NCI-H2107 (cell line): ENCODE measurements at regions not wholly inside any gene's neighbourhood (a gene's known extent, or its start where the extent isn't known, plus 50 kb on each side); places are given as distances from the start of the nearest gene placed in this dataset.

Source experiments
- DNase-seq: peaks from one replicate; lab custom pipeline; 2025; lab: John Stamatoyannopoulos, UW

GRCh38 chr5:110112348-110112747 lies 422.6 kb downstream of the MAN2A1 start:
- DNase-seq: no peak

GRCh38 chr5:110115503-110115902 lies 425.8 kb downstream of the MAN2A1 start:
- DNase-seq: no peak

GRCh38 chr5:110116539-110116938 lies 426.8 kb downstream of the MAN2A1 start:
- DNase-seq: no peak

GRCh38 chr5:110134963-110135935 lies 445.5 kb downstream of the MAN2A1 start:
- no peak for DNase-seq

GRCh38 chr5:110150199-110150598 lies 460.5 kb downstream of the MAN2A1 start:
- no peak for DNase-seq

GRCh38 chr5:110159202-110159601 lies 469.5 kb downstream of the MAN2A1 start:
- no peak for DNase-seq

GRCh38 chr5:110161162-110161561 lies 471.4 kb downstream of the MAN2A1 start:
- no peak for DNase-seq

- DNase-seq: no peak
Measured at GRCh38 chr5:110165366-110165765, 475.6 kb downstream of the MAN2A1 start.

GRCh38 chr5:110167384-110167783 lies 477.7 kb downstream of the MAN2A1 start:
- DNase-seq: no peak

GRCh38 chr5:110169461-110169860 lies 479.7 kb downstream of the MAN2A1 start:
- no peak for DNase-seq

GRCh38 chr5:110177729-110178128 lies 488.0 kb downstream of the MAN2A1 start:
- no peak for DNase-seq

- no peak for DNase-seq
Measured at GRCh38 chr5:110179321-110179720, 489.6 kb downstream of the MAN2A1 start.

GRCh38 chr5:110194191-110194590 lies 504.5 kb downstream of the MAN2A1 start:
- no peak for DNase-seq

- no peak for DNase-seq
Measured at GRCh38 chr5:110195288-110195687, 505.6 kb downstream of the MAN2A1 start.

- no peak for DNase-seq
Measured at GRCh38 chr5:110201791-110202190, 512.1 kb downstream of the MAN2A1 start.

- DNase-seq: no peak
Measured at GRCh38 chr5:110203661-110204060, 513.9 kb downstream of the MAN2A1 start.

- DNase-seq: no peak
Measured at GRCh38 chr5:110209401-110209800, 517.1 kb downstream of the TMEM232 start.

GRCh38 chr5:110218981-110219380 lies 507.5 kb downstream of the TMEM232 start:
- DNase-seq: no peak

GRCh38 chr5:110219769-110220168 lies 506.7 kb downstream of the TMEM232 start:
- DNase-seq: no peak

GRCh38 chr5:110221036-110221435 lies 505.4 kb downstream of the TMEM232 start:
- DNase-seq: no peak

GRCh38 chr5:110224050-110224449 lies 502.4 kb downstream of the TMEM232 start:
- DNase-seq: no peak

- DNase-seq: no peak
Measured at GRCh38 chr5:110225949-110226348, 500.5 kb downstream of the TMEM232 start.

GRCh38 chr5:110239786-110240185 lies 486.7 kb downstream of the TMEM232 start:
- no peak for DNase-seq

- no peak for DNase-seq
Measured at GRCh38 chr5:110242950-110243349, 483.5 kb downstream of the TMEM232 start.
